HG03045 (cell line): ENCODE measurements at regions not wholly inside any gene's neighbourhood (a gene's known extent, or its start where the extent isn't known, plus 50 kb on each side); places are given as distances from the start of the nearest gene placed in this dataset.

Experiments
- ATAC-seq: cut with Tn5 transposase; IDR thresholded peaks from one replicate; pipeline ENCODE4 v1.9.1; 2021; ENCODE audit warnings: mild to moderate bottlenecking, moderate library complexity; ENCODE audit not compliant: unreplicated experiment

- ATAC-seq, result peak; percentile 85
Observed at GRCh38 chr10:111338805-111339204, 262.0 kb downstream of the ADRA2A start.

GRCh38 chr10:111344804-111345203 is 268.0 kb downstream of the ADRA2A start:
- ATAC-seq, result no peak

- no peak for ATAC-seq
Observed at GRCh38 chr10:111347386-111348013, 270.7 kb downstream of the ADRA2A start.

- ATAC-seq, result no peak
Observed at GRCh38 chr10:111348076-111348475, 271.2 kb downstream of the ADRA2A start.

- ATAC-seq, result no peak
Observed at GRCh38 chr10:111354859-111355258, 278.0 kb downstream of the ADRA2A start.

- no peak for ATAC-seq
Observed at GRCh38 chr10:111356571-111356970, 279.7 kb downstream of the ADRA2A start.

- ATAC-seq, result no peak
Observed at GRCh38 chr10:111357859-111358258, 281.0 kb downstream of the ADRA2A start.

GRCh38 chr10:111360260-111360925 is 283.6 kb downstream of the ADRA2A start:
- peak; percentile 82 for ATAC-seq

GRCh38 chr10:111367531-111367930 is 290.7 kb downstream of the ADRA2A start:
- no peak for ATAC-seq

GRCh38 chr10:111370101-111370500 is 293.3 kb downstream of the ADRA2A start:
- no peak for ATAC-seq

- ATAC-seq, result no peak
Observed at GRCh38 chr10:111373696-111374095, 296.9 kb downstream of the ADRA2A start.

- ATAC-seq, result no peak
Observed at GRCh38 chr10:111379534-111380187, 302.8 kb downstream of the ADRA2A start.

- no peak for ATAC-seq
Observed at GRCh38 chr10:111384556-111384955, 307.7 kb downstream of the ADRA2A start.

GRCh38 chr10:111390813-111391563 is 314.2 kb downstream of the ADRA2A start:
- ATAC-seq, result no peak

GRCh38 chr10:111392159-111392558 is 315.3 kb downstream of the ADRA2A start:
- no peak for ATAC-seq

- no peak for ATAC-seq
Observed at GRCh38 chr10:111392910-111393309, 316.1 kb downstream of the ADRA2A start.

GRCh38 chr10:111410740-111411139 is 333.9 kb downstream of the ADRA2A start:
- no peak for ATAC-seq

GRCh38 chr10:111425459-111425858 is 348.6 kb downstream of the ADRA2A start:
- ATAC-seq, result no peak

GRCh38 chr10:111429288-111430028 is 352.6 kb downstream of the ADRA2A start:
- no peak for ATAC-seq

GRCh38 chr10:111430070-111430469 is 353.2 kb downstream of the ADRA2A start:
- ATAC-seq, result no peak

- ATAC-seq, result no peak
Observed at GRCh38 chr10:111432588-111432987, 355.8 kb downstream of the ADRA2A start.
